NCI-H187 (cell line): ENCODE measurements at regions not wholly inside any gene's neighbourhood (a gene's known extent, or its start where the extent isn't known, plus 50 kb on each side); places are given as distances from the start of the nearest gene placed in this dataset.

Experiments used
- DNase-seq, 2 experiments: peaks; one replicate each; lab custom pipeline; 2025; lab: John Stamatoyannopoulos, UW

DNA sequence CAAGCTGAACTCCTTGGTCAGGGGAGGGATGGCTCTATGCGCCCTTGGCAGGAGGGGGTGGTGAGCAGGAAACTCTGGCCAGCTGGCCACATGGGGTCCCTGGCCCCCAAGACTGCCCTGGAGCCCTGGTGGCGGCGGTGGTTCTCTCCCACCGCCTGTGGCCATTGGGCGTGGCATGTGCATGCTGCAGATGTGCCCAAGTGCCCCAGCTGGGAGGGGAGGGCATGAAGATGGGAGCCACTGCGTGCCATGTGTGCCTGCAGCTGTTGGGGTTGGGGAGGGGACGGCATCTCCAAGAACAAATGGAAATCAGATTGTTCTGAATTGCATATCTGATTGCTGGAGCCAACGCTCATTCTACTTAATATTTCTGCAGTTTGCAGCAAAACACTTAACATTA lies 115.7 kb upstream of the IGF1 start:
- no peak for DNase-seq

DNA sequence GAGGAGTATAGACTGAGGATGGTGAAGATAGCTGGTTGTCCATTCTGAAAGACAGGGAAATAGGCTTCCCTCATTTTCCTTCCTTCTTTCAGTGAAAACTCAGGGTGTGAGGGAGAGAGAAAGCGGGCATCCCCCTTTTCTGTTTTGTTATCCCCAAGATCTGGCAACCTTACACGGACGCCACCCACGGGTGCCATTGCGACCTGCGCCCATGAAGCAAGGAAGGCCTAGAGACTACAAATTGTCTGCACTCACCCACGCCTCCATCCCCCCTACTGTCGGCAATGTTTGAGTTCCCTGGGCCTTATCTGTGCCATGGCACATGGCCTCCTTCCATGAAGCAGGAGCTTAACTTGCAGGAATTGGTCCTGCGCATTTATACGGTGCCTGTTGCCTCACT lies 115.0 kb upstream of the IGF1 start:
- no peak for DNase-seq

DNA sequence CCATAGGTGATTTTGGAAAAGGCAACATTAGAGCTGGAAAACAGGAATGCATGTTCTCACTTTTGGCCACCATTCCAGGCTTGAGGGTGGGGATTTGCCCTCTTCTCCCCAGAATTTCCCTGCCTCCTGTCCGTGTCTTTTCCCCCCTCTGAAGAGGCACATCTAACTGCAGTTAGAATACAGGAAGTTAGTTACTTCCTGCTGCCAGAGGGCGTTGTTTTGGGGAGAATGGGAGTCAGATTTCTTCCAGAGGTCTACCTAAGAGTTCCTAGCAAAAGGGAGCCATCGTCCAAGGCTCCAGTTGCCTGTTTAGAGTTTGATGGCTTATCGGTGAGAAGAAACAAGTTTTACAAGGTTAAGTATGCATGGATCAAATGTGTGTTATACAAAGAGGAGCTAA lies 112.8 kb upstream of the IGF1 start:
- DNase-seq, result no peak

DNA sequence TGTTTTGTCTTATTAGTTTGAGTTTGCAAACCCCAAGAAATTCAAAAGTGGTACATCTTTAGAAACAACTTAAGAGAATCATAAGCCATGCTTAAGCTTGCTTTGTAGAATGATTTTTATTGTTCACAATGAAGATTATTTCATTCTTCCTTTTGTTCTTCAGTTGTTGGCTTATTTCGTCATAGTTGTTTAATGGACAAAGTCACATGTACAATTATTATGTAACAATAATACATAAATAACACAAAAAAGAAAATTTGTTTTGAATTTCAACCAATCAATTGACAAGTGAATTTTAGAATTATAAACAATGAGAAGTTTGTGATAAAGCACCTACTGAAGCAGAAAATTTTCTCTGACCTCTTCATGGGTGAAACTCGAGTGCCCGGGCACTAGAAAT lies 111.8 kb upstream of the IGF1 start:
- no peak for DNase-seq

DNA sequence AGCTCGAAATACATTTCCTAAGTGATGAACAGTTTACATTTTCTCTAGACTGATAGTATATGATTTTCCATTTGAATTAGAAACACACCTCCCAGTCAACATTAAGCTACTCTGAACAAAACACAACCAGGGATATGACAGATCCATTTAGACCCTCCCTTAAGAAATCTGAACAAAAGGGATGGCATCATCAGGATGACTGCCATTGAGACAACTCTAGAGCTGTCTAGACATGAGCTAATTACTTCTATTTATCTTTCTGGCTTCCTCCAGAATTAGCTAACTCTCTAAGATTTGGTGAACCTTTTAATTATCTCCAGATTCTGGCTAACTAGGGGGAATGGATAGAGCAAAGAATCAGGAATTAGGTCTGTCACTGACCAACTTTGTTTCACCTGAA lies 92.9 kb upstream of the IGF1 start:
- no peak for DNase-seq

DNA sequence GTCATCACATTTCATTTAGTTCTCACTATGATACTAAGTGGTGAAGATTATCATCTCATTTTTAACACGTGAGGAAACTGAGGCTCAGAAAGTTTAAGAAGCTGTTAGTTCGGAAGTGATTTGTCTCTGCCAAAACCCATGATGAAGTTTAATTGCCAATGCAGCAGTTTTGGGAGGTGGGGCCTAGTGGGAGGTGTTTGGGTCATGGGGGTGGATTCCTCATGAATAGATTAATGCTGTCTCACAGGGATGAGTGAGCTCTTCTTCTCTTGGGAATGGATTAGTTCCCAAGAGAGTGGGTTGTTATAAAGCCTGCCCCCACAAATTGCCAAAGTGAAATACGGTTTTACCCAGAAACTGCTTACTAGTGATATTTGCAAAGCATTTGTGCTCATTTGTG lies 91.5 kb upstream of the IGF1 start:
- DNase-seq, result no peak

DNA sequence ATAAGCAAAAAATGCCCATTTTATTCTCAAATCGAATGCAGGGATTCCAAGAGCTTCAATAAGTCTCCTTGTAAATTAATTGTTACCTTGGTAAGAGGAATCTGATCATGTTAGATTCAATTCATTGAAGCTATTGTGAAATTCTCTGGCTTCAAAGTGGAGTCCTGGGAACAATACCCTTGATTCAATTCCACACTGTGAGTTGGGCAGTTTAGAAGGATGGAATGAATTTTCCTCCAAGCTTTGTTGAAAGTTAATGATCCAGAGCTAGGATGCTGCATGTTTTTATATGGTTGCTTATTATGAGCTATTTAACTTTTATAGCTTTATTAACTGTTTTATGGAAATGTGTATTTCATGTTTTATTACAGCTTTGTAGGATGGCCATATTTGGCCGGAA lies 89.9 kb upstream of the IGF1 start:
- no peak for DNase-seq

DNA sequence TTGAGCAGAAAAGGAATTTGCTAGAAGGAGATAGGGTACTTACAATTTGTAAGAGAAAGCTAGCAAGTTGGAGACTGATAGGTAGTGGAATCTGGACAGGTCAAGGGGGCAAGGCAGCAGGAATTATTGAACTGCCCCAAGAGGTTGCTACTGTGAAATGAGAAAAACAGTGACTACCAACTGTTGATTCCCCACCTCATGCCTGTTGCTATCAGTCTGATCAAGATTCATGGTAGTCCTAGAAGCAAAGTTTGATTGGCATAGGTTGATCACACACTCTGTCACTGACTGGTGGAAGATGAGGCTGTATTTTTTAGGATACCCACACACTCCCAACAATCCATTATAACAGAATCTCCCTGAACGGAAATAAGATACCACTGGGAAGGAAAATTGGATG lies 89.4 kb upstream of the IGF1 start:
- DNase-seq, result no peak

DNA sequence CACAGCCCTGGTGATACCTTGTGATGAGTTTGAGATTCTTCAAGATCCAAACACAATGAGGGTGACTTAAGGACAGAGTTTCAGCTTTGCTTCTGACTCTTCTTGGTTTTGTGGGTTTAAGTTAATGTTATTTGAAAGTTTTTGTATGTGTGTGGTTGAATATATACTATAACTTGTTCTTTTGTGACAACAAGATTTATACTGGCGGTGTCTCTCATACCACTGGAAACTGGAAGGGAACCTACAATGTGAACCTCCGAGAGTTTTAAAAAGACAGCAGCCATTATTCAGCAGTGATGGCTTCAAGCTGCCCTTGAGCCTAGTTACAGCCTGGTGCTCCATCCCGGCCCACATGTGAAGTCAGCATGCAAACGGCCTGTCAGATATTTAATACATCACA lies 87.9 kb upstream of the IGF1 start:
- DNase-seq, result no peak

DNA sequence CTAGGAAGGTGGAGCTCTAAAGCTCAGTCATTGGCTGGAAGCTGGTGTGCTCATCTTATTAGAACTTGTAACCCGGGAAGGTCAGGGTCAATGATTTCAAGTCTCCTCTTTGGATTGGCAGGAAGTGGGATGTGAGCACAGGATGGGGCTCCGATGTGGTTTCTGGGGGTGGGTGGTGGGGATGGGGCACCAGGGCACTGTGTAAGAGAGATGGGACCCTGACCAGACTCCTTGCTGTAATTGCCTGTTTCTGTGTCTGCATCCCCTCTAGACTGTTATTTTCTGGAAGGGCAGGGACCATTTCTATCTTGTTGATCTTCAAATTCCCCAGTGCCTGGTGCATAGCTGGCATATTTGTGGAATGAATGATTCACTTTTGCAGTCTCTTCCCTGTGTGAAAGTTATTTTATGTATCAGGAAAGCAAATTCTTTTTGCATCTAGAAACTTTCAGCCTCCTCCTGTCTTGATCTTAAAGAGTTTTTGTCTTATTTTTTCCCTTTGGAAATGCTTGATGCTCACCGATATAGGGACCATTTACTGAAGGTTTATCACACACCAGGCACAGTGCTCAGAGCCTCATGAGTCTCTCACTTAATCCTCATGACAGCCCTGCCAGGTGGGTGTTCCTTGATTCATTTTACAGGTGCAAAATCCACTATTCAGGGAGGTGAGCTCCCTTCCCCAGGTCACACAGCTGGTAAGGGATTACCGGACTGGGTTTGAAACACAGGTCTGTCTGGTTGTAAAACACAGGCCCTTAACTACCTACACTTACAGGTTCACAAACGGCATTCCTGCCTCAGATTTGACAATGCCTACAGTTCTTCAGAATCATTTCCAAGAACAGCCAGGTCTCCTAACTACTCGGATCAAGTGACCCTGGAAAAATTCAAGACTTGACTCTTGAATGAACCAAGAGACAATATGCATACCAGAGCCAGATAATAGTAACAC lies 86.9 kb upstream of the IGF1 start:
- no peak for DNase-seq

DNA sequence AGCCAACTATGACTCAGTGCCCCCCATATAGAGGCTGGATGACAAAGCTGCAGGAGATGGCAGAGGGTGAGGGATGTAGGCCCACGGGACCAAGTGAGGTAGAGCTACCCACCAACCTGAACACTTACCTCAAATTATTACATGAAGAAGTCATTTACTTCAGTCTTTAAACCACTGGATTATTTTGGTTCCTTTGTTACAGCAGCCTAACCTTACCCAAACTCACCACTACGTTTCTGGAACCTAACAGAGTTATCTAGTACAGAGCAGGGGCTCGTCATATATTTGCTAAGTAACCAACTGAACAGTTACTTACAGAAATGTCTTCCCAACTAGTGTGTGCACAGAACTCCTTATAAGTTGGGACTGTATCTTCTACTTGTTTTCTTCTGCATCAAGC lies 85.2 kb upstream of the IGF1 start:
- no peak for DNase-seq

DNA sequence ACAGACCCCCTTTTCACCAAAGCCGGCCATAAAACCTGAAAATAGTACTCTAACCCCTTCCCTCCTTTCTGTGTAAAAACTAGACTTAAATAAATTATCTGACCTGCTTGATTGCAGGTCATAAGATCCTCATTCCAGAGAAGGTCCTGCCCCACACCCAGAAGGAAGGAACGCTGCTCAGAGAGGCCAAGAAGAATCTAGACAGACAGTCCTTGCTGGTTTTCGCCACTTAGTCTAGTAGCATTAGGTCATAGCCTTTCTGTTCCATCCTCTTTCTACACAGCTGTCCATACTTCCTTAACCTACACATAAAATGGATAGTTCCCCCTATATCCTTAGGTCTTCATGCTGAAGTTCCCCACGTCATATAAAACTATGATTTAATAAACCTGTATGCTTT lies 83.7 kb upstream of the IGF1 start:
- no peak for DNase-seq

DNA sequence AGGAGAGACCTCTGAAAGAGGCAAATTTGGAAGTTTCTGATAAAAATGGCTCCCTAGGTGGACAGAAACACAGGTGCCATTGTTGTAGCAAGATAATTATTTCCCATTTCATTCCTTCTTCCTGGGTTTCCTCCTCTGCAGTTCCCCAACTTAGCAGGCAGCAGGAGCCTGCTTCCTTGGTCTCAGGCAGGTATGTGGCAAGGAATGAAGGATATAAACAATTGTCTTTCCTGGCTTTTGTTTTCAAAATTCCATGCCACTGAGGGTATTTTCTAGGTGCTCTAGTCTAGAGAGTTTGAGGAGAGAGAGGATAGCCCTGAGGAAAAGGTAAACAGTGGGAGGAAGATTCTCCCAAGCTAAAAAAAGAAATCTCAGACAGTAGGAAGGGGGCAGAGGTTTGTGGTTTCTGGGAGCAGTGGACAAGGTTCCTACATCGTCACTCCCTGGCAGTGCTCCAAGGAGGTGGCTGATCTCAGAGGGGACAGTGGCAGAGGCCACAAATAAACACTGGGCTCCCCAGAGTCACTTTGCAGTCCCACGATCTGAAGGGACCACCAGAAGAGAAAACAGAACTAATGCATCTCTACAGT lies 82.6 kb upstream of the IGF1 start:
- no peak for DNase-seq

DNA sequence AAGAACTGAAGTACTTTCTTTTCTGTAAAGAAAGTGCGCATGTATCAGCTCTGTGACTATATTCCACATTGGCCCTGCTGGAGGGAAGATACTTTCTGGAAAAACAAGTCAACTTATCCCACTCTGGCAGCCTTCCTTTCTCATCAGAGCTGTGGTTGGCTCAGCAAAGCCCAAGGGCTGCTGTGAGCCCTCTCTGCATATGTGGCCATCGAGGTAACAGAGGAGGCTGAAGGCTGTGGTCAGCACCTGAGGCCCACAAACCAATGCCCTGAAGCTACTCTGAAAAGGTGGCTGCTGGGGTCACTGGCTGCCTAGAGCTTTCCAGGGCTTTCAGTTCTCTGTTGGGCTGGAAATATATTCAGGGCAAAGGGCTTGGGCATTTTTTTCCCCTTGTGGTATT lies 70.8 kb upstream of the IGF1 start:
- no peak for DNase-seq

DNA sequence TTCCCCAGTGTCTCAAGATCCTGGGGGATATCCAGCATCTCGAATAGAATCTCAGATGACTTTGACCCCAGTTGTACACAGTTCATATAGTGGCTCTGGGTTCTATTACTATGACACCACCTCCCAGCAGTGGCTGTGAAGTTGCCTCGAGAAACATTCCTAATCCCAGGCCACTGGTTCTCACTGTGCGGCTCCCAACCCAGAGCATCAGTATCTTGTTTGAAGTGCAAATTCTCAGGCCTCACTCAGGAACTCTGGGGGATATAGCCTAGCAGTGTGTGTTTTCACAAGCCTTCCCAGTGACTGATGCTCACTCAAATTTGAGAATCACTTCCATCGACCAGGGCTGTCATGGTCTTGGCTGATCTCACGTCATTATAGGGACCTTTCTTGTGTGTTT lies 69.3 kb upstream of the IGF1 start:
- DNase-seq, result no peak

DNA sequence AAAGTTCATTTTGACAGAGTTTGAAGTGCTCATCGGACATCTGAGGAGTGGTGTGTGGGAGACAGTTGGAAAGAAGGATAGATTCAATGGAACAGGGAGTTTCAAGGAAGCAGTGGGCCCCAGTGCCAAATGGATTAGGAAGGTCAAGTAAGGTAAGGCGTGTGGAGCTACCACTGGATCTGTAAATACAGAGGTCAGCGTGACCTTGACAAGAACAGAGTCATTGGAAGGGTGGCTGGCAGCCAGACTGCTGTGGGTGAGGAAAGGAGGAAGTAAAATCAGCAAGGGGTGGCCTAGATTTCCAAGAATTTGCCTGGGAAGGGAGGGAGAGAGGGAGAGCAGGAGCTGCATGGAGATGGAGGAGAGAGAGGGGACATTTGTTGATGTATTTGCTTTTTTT lies 68.2 kb upstream of the IGF1 start:
- DNase-seq, result no peak

DNA sequence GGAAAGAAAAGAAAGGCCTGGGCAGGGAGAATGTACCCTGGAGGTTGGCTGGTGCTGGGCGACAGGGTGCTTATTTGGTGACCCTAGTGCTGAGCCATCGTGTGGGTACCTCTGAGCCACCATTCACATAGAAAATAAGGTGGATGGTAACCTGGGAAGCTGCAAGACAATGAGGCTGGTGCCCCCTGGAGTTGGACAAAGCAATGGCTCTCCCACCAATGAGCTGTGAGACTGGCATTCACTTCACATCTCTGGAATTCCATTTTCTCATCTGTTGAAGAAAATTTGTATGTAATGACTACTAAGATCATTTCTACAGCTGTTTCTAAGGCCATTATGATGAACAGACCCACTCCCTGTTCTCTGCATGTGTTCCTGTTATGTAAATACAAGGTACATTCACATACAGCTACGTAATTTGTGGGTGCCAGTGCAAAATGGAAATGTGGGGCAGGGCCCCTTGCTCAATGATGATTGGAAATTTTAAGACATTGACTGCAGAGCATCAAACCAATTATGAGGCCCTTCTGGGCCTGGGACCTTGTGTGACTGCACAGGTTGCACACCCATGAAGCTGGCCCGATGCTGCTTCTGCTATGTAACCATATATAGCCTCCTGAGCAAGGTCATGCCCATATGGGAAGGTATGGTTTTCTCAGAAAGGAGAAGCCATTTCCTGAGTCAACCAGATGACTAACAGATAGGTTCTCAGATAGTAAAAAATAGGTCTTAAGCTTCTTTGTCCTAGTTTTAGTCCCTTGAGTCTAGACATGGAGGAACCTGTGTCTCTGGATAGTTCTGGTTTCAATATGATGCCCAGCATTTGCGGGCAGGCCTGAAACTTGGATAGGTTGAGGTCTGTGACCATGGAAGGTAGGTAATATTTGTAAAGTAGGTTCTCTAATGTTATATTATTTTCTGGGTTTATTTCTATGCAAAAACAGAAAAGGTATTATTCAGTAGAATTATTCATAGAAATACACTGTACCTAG lies 63.4 kb upstream of the IGF1 start:
- no peak for DNase-seq

DNA sequence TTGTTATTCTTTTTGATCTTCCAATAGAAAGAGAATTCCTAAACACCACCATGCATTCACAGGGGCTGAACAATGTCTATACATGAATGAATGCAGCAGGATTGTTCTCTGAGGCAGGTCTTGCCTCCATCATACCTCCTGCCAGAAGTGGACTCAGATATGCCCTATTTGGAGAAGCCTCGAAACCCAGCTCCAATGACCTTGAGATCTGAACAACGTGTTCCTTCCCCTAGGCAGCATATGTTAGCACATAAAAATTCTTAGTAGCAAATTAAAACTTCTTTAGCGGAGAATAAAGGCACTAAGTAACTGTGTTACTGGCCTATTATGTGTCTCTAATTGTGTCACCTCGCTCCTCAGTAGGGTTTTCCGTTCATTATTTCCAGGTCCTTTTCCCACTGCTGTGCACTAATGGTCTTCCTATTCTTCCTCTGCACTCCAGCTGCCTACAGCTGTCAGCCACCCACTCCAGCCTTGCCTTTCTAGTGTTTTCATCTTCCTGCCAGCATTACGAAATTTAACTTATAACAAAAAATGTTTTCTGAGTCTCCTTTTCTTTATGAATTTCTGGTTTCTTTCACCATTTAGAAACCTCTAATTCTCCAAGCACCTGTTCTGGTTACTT lies 62.6 kb upstream of the IGF1 start:
- DNase-seq, result no peak

DNA sequence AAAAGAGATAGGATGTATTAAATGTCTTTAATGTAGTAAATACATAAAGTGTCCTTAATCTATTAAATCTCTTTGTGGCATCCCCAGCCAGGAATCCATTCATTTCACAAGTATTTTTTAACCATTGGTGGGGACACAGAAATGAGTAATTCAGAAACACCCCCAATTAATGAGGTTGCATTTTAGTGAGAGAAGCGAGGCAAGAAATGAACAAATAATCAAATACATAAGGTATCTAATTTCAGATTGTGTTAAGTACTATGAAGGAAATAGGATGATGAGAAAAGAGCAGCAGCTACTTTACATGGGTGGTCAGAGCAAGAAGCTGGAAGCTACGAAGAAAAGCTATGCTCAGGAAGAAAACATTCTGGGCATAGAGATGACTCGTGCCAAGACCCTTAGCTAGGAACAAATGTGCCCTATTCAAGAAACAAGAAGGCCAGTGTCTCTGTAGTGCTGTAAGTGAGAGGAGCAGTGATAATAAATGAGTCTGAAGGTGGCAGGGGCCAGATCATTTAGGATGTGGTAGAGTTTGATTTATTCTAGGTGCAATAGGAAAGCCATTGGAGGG lies 60.5 kb upstream of the IGF1 start:
- DNase-seq, result no peak

DNA sequence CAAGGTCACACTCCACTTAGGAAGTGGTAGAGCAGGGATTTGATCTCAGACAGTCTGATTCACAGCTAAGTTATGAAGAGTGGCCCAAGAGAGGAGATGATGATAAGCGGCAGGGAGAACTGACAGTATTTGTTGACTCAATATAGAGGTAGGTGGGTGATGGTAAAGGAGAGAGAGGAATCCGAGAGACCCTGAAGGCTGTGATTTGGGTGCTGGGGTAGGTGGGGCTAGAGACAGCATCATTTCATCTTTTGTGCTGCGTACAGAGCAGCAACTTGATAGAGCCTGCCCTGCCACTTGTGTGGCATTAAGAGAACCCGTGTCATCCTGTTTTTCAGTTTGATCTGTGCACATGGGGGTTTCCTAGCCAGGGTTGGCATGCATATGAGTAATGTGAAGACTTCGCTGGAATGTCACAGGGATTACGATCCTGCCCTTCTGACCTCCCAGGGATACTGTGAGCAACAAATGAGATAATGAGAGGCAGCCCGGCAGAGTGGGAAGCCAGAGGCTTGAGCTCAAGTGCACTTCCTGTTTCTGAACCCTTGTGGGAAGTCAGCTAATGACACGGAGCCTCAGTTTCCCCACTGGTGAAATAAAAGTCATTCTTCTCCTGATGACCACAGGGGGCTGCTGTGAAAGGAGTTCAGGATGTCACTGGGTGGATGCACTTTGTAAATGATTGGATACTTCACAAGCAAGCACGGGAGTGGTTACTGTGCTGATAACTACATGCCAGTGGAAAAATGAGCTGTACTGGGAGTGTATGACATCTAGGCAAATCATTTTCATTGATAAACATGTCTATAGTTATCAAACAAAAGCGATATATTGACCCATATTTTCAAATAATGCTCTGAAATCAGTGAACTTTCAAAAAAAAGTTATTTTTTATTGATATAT lies 59.5 kb upstream of the IGF1 start:
- DNase-seq, result no peak

DNA sequence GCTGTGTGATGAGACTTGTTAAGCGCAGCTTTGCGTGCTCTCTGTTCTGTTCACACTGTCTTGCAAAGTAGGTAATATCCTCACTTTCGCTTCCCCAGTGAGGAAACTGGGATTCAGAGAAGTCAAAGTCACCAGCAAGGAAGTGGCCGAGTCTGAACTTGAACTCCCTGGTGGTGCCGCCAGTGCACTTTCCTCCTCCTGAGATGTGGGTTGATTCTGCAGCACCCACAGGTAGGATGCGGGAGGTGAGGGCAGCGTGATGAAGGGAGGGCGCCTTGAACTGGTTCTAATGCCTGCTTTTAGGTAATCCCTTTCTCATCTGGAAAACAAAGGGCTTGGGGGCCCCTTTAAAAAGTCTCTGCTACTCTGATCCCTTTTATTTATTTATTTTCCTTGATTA lies 54.9 kb upstream of the IGF1 start:
- no peak for DNase-seq
